Activated T-helper 17 cell treated with anti-CD3 and anti-CD28 coated beads, Interleukin-2, amount 50 U/mL, for 72 hours (primary cell): ENCODE measurements at regions not wholly inside any gene's neighbourhood (a gene's known extent, or its start where the extent isn't known, plus 50 kb on each side); places are given as distances from the start of the nearest gene placed in this dataset.
"Not testable (repeated sequence)": the region's sequence is repeated elsewhere in the genome, so short reads cannot be mapped to it uniquely, and the experiment has no call there.

ENCODE experiments used
- ATAC-seq: fragments of 150-1000 bp; cut with Tn5 transposase; replicated peaks from 2 replicates; pipeline ENCODE4 v1.10.0; 2021; ENCODE audit warnings: mild to moderate bottlenecking, moderate library complexity
- H3K27ac Mint-ChIP-seq: one replicate; pipeline ENCODE4 v1.8.0; 2022; ENCODE audit warnings: mixed read lengths
- H3K27me3 Mint-ChIP-seq: one replicate; pipeline ENCODE4 v1.8.0; 2022; ENCODE audit warnings: mixed read lengths
- H3K36me3 Mint-ChIP-seq: one replicate; pipeline ENCODE4 v1.8.0; 2022; ENCODE audit warnings: low read depth, mild to moderate bottlenecking, mixed read lengths
- H3K4me1 Mint-ChIP-seq: one replicate; pipeline ENCODE4 v1.8.0; 2022; ENCODE audit warnings: mixed read lengths
- H3K4me3 Mint-ChIP-seq: one replicate; pipeline ENCODE4 v1.8.0; 2022; ENCODE audit warnings: mild to moderate bottlenecking, mixed read lengths
- H3K9me3 Mint-ChIP-seq: one replicate; pipeline ENCODE4 v1.8.0; 2022; ENCODE audit warnings: mixed read lengths

DNA sequence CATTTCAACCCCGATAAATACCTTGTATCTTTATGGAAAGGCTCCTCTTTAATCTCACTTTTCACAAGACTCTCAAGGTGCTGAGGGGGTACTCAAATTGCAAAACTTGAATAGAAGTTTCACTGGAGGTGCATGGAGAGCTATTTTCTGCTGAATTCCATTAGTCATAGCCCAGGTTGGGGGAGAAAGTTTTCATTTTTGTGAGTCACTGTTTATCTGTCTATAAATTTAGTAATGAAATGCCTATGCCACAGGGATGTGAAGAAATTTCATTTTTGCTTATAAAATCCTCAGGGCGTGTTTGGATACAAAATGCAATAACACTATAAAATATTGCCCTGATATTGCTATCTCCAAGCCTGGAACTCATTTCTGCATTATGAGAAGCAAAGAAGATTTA, 346.3 kb downstream of the LRATD1 start:
- Mint-ChIP-seq H3K4me1 (no peaks in the 10 kb centered on the region), H3K9me3 (no peaks in the 10 kb centered on the region), H3K4me3 (no peak overlapping the region), H3K36me3 (no peaks in the 10 kb centered on the region), H3K27ac (no peak overlapping the region), H3K27me3 (peaks cover 14% of the 10 kb centered on the region)
- no peak for ATAC-seq

DNA sequence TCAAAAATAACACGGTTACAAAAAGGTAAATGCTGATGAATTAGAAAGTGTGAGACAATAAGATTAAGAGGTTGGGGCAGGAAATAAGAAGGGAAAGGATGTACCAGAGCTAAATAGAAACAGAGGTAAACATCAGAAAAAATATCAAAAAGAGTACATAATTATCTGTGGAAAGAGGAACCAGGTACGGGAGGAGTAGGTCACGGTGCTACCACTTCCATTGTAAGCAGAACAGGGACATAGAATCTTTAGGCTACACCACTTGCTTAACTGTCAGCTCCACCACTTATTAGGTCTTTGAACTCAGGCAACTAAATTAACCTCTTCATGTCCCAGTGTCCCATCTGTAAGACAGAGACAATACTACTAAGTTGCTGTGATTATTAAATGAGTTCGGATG, 350.3 kb downstream of the LRATD1 start:
- H3K4me1 Mint-ChIP-seq, result no peaks in the 10 kb centered on the region
- ATAC-seq, result no peak
- H3K9me3 Mint-ChIP-seq, result no peaks in the 10 kb centered on the region
- no peak overlapping the region for H3K27ac Mint-ChIP-seq
- H3K36me3 Mint-ChIP-seq, result no peaks in the 10 kb centered on the region
- H3K4me3 Mint-ChIP-seq, result no peak overlapping the region
- peaks cover 20% of the 10 kb centered on the region for H3K27me3 Mint-ChIP-seq

DNA sequence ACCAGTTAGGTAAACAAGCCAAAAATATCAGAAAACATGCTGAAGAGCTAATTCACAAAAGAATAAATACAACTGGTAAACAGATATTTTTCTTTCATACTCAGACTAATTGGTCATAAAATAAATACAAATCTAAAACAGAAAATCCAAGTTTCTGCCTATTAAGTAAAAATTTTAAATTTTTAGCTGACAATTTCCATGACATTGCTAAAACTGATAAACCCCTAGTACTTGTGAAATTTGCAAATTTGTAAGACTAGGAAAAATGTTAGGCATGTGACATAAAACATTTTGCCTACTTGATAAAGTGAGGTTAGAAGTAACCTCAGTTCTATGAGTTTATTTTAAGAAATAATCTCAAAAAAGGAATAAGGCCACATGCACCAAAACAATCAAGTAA, 356.1 kb downstream of the LRATD1 start:
- no peak overlapping the region for H3K27ac Mint-ChIP-seq
- no peak overlapping the region for H3K4me3 Mint-ChIP-seq
- H3K4me1 Mint-ChIP-seq, result no peaks in the 10 kb centered on the region
- H3K27me3 Mint-ChIP-seq, result peaks cover 16% of the 10 kb centered on the region
- ATAC-seq, result no peak
- no peaks in the 10 kb centered on the region for H3K9me3 Mint-ChIP-seq
- H3K36me3 Mint-ChIP-seq, result no peaks in the 10 kb centered on the region

DNA sequence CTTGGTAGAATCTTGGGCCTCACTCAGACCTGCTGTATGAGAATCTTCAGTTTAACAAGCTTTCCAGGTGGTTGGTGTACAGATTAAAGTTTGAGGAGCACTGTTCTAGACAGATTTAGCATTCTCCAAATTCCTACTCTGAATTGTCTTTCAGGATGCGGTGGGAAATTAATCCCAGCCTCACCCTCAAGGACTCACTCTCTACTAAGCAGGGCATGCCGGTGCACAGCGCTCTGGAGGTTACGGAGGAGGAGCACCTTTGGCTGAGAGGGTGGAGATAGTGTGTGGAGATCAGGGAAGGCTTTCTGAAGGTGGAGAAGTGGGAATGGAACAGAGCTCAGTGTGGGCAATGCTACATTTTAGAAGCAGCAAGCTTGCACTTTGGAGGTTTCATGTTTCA, 359.2 kb downstream of the LRATD1 start:
- Mint-ChIP-seq H3K27ac (no peak overlapping the region), H3K9me3 (peaks cover 3% of the 10 kb centered on the region), H3K4me3 (no peak overlapping the region), H3K4me1 (no peaks in the 10 kb centered on the region), H3K27me3 (peaks cover 15% of the 10 kb centered on the region), H3K36me3 (no peaks in the 10 kb centered on the region)
- ATAC-seq, result no peak

DNA sequence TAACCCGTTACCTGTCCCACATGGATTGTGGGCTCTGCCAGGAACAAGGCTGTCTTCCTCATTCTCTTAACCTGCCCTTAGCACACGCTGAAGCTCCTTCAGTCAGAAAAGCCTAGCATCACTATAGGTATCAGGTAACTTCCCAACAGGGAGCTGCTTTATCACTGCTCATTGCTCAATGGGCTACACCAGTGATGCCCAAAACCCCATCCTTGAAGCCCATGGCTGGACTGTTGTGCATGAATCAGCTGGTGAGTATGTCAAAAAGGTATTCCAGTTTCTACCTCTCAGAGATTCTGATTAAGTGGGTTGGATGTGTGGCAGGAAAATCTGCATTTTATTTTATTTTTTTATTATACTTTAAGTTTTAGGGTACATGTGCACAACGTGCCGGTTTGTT, 362.2 kb downstream of the LRATD1 start:
- no peaks in the 10 kb centered on the region for H3K4me1 Mint-ChIP-seq
- no peak for ATAC-seq
- H3K9me3 Mint-ChIP-seq, result peaks cover 3% of the 10 kb centered on the region
- H3K4me3 Mint-ChIP-seq, result no peak overlapping the region
- H3K36me3 Mint-ChIP-seq, result no peaks in the 10 kb centered on the region
- H3K27ac Mint-ChIP-seq, result no peak overlapping the region
- peaks cover 23% of the 10 kb centered on the region for H3K27me3 Mint-ChIP-seq

DNA sequence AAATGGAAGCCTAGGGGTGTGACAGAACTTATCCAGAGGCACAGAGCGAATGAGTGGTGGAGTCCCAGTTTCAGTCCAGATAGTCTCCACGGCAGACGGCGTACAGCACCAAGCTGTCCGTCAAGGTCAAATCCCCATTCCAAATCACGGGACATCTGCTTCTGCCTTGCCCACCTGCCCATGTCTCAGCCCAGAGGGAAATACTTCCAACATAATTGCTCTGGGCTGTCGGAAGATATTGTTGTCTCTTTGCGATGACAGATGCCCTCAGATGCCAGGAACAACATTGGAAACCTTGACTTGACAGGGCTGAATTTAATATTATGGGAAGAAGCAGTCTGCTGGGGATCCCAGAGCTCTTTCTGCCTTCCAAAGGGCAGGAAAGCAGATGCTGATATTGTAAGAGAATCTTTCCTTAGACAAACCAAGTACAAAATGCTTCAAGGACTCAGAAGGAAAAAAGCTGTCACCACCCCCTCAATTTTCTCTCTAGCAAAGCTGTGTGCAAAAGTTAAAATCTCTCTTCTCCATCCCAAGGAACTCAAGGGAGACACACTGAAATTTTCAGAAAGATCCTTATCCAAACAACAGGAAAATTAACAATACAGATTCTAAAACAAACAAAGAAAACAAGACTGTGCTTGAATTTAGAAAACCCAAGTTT, 364.0 kb downstream of the LRATD1 start:
- Mint-ChIP-seq H3K27me3 (peaks cover 23% of the 10 kb centered on the region), H3K4me3 (no peak overlapping the region), H3K27ac (no peak overlapping the region), H3K4me1 (no peaks in the 10 kb centered on the region), H3K9me3 (peaks cover 3% of the 10 kb centered on the region), H3K36me3 (no peaks in the 10 kb centered on the region)
- no peak for ATAC-seq

DNA sequence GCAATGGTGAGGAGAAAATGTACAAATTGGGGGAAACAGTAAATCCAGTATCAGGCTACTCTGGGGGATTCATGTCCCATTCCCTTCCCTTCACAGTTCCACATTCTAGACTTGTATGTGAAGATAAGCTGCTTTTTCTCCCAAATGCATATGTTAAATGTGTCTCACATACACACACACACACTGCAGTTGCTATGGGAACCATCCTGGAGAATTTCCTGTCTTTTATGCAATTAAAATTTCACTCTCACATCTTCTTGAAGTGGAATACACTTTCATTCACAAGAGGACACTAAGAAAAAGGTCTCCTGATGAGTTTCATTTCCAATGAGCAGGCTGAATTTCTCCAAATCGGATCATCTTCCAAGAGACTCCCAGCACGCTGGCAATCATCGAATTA, 366.0 kb downstream of the LRATD1 start:
- Mint-ChIP-seq H3K4me3 (no peak overlapping the region), H3K4me1 (no peaks in the 10 kb centered on the region), H3K9me3 (peaks cover 3% of the 10 kb centered on the region), H3K27me3 (peaks cover 17% of the 10 kb centered on the region), H3K36me3 (no peaks in the 10 kb centered on the region), H3K27ac (no peak overlapping the region)
- ATAC-seq, result no peak

DNA sequence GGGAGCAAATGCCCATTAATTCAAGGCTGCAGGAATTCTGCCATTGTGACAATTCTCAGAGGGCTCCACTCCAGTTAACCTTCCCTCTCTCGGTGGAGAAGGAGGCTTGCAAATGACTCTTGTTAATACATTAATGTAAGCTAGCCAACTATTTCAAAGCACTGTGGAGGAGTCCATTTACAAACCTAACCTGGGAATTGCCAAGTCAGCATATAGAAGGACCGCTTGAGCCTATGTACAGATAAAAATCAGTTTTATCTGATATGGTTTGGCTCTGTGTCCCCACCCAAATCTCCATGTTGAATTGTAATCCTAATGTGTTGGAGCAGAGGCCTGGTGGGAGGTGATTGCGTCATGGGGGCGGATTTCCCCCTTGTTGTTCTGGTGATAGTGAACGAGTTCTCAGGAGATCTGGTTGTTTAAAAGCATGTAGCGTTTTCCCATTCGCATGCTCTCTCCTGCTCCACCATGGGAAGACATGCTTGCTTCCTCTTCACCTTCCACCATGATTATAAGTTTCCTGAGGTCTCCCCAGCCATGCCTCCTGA, 366.7 kb downstream of the LRATD1 start:
- H3K27me3 Mint-ChIP-seq, result peaks cover 17% of the 10 kb centered on the region
- ATAC-seq, result no peak
- peaks cover 3% of the 10 kb centered on the region for H3K9me3 Mint-ChIP-seq
- no peaks in the 10 kb centered on the region for H3K36me3 Mint-ChIP-seq
- no peaks in the 10 kb centered on the region for H3K4me1 Mint-ChIP-seq
- no peak overlapping the region for H3K4me3 Mint-ChIP-seq
- H3K27ac Mint-ChIP-seq, result no peak overlapping the region

DNA sequence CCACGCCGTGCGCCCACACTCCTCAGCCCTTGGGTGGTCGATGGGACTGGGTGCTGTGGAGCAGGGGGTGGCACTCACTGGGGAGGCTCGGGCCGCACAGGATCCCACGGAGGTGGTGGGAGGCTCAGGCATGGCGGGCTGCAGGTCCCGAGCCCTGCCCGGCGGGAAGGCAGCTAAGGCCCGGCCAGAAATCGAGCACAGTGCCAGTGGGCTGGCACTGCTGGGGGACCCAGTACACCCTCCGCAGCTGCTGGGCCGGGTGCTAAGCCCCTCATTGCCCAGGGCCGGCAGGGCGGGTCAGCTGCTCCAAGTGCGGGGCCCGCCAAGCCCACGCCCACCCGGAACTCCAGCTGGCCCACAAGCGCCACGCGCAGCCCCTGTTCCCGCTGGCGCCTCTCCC, 370.0 kb downstream of the LRATD1 start:
- not testable (repeated sequence) for H3K27me3 Mint-ChIP-seq, H3K27ac Mint-ChIP-seq, H3K4me3 Mint-ChIP-seq, ATAC-seq, H3K9me3 Mint-ChIP-seq, H3K36me3 Mint-ChIP-seq, H3K4me1 Mint-ChIP-seq

DNA sequence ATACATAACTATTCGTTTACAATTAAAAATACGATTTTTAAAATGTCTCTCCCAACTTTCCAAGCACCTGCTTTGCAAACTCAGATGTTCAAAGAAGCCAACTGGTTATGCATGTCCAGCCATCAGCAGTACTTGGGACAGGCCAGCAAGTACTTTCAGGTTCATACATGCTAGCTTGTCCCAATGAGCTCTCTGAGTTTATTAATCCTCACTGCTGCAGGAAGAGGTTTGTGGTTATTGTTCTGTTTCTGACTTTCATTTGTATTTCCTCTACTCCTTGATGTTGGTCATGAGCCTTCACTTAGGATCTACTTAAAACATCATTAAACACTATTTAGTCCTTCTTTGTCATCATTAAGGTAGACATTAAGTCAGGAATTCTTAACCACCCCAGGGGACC, 374.1 kb downstream of the LRATD1 start:
- no peaks in the 10 kb centered on the region for H3K4me1 Mint-ChIP-seq
- no peak overlapping the region for H3K4me3 Mint-ChIP-seq
- no peak for ATAC-seq
- H3K27ac Mint-ChIP-seq, result no peak overlapping the region
- no peaks in the 10 kb centered on the region for H3K36me3 Mint-ChIP-seq
- H3K9me3 Mint-ChIP-seq, result no peaks in the 10 kb centered on the region
- H3K27me3 Mint-ChIP-seq, result no peaks in the 10 kb centered on the region

DNA sequence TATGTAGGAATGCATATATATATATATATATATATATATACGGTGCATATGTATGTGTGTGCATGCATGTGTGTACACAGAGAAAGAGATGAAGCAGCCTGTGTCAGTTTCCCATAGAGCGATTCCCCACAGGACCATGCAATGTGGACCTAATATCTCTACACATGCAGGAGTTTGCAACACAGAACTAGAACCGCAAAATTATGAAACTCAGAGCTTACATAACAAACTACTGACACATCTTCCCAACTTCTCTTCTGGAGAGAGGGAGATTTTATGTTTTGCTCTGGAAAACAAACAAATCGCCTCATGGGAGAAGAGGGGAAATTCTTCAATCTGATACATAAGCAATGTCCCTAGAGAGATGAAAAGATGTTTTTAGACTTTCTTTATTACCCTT, 377.2 kb downstream of the LRATD1 start:
- Mint-ChIP-seq H3K4me3 (no peak overlapping the region), H3K27me3 (no peaks in the 10 kb centered on the region), H3K9me3 (no peaks in the 10 kb centered on the region), H3K36me3 (no peaks in the 10 kb centered on the region), H3K27ac (no peak overlapping the region), H3K4me1 (no peaks in the 10 kb centered on the region)
- ATAC-seq, result no peak

DNA sequence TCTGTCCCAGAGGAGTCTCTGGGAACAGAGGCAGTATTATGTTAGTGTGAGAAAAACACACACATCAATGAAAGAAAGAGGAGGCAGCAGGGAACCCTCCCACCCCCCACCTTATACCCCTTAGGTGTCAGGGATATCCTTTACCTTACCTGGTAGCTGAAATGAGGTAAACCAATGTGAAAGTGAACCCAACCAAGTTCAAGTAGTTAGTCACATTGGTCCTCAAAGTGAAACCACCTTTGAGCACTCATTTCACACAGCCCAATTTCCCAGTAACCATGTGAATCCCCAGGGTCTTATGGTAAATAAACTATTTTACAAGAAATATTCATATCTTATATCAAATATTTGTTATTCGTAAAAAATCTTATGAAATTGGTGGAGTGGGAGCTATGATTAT, 377.8 kb downstream of the LRATD1 start:
- Mint-ChIP-seq H3K4me3 (no peak overlapping the region), H3K36me3 (no peaks in the 10 kb centered on the region), H3K9me3 (no peaks in the 10 kb centered on the region), H3K4me1 (no peaks in the 10 kb centered on the region), H3K27me3 (no peaks in the 10 kb centered on the region), H3K27ac (no peak overlapping the region)
- ATAC-seq, result peak; percentile 32

DNA sequence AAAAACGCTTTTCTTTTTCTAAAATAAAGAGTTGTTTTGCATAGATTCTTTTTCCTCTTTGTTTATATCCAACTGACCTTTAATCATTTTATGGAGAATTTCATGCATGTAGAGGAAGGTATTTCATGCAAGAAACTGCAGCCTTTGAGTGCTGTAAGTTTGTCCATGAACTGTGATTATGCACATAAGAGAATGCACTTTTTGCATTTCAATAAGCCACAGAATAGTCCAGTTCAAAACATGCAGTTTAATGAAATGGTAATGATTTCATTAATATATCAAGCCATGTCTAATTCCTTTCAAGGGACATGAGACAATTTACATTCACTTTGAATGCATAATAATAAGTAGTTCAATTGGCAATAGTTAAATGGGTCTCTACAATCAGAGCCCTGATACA, 386.3 kb downstream of the LRATD1 start:
- Mint-ChIP-seq H3K27ac (no peak overlapping the region), H3K36me3 (no peaks in the 10 kb centered on the region), H3K4me3 (no peak overlapping the region), H3K27me3 (no peaks in the 10 kb centered on the region), H3K9me3 (no peaks in the 10 kb centered on the region), H3K4me1 (no peaks in the 10 kb centered on the region)
- no peak for ATAC-seq

DNA sequence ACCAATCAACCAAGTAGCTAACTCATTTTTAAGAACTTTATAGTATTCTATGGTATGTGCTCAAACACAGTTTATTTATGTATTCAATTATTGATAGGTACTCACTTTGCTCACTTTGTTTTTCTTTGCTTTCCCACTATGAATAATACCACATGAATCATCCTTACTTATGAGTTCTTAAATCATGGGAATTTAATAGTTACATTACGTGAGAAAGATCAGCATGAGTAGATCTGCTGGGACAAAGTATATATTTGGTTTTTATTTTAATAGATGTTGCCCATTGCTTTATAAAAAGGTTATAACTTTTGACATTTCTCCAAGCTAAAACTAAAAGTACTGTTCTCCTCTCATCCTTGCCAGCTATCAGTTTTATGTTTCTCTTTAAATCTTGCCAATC, 390.7 kb downstream of the LRATD1 start:
- Mint-ChIP-seq H3K9me3 (no peaks in the 10 kb centered on the region), H3K36me3 (no peaks in the 10 kb centered on the region), H3K4me3 (no peak overlapping the region), H3K27me3 (peaks cover 8% of the 10 kb centered on the region), H3K27ac (no peak overlapping the region), H3K4me1 (no peaks in the 10 kb centered on the region)
- no peak for ATAC-seq

DNA sequence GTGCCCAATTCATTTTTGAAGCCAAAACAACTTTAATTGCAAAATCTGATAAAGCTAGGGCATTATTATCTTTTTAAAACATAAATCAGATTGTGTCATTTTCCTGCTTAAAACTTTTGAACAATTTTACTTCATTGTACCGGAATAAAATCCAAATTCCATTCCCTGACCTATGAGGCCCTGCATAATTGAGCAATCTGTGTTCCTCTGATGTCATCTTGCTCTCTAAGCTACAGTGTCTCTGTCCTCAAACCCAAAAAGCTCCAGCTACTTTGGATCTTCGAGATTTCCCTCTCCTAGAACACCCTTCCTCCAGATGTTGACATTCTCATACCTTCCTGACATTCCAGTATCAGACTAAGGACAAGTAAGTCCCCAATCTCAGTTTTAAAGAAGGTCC, 395.9 kb downstream of the LRATD1 start:
- Mint-ChIP-seq H3K4me1 (no peaks in the 10 kb centered on the region), H3K9me3 (no peaks in the 10 kb centered on the region), H3K4me3 (no peak overlapping the region), H3K27me3 (peaks cover 21% of the 10 kb centered on the region), H3K27ac (no peak overlapping the region), H3K36me3 (no peaks in the 10 kb centered on the region)
- ATAC-seq, result no peak

DNA sequence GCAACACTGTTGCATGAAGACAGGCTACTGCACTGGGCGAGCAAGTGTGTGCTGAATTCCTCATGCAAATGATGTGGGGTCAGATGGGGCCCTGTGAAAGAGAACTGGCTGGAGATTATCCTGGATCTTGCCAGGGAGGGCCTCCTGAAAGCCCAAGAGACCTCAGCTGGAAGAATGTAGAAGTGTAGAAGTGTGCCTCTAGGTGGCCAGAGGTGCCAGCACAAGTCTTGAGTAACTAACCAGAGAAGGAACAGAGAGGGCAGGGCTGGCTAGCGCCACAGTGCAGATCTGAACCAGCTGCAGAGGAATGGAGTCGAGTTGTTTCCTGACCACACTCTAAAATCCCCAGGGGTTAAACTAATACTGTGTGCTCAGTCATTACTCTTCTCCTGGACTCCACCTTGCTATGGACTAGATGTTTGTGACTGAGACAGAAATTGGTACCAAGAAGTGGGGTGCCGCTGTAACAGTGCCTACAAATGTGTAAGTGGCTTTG, 399.3 kb downstream of the LRATD1 start:
- H3K4me1 Mint-ChIP-seq, result no peaks in the 10 kb centered on the region
- no peaks in the 10 kb centered on the region for H3K36me3 Mint-ChIP-seq
- H3K4me3 Mint-ChIP-seq, result no peak overlapping the region
- H3K27me3 Mint-ChIP-seq, result peaks cover 27% of the 10 kb centered on the region
- no peak for ATAC-seq
- H3K27ac Mint-ChIP-seq, result no peak overlapping the region
- H3K9me3 Mint-ChIP-seq, result no peaks in the 10 kb centered on the region
